ENCODE measurements at regions not wholly inside any gene's neighbourhood (a gene's known extent, or its start where the extent isn't known, plus 50 kb on each side); places are given as distances from the start of the nearest gene placed in this dataset.
"Not testable (repeated sequence)": the region's sequence is repeated elsewhere in the genome, so short reads cannot be mapped to it uniquely, and the experiment has no call there.

- no peak for DNase-seq
Observed at GRCh38 chr14:49366416-49366815, 219.8 kb downstream of the RPS29 start.

DNA sequence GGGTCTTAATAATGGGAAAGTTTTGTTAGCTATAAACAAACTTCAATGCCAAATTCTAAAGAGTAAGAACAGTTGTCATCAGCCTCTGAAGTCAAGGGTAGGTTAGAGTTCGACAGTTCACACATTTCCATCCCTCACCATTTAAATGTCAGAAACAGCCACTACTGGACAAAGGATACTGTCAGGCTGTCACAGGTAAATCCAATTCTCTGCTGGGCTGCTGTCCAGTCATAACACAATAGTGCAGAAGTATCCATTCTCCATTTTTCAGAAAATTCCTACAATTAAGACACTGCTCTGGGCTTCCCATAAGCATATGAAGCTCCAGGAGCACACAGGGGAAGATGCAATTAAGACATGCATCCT lies 221.4 kb downstream of the RPS29 start:
- DNase-seq, result no peak

- DNase-seq, result no peak
Observed at GRCh38 chr14:49363821-49364751, 222.1 kb downstream of the RPS29 start.

- no peak for DNase-seq
Observed at GRCh38 chr14:49362916-49363315, 223.3 kb downstream of the RPS29 start.

DNA sequence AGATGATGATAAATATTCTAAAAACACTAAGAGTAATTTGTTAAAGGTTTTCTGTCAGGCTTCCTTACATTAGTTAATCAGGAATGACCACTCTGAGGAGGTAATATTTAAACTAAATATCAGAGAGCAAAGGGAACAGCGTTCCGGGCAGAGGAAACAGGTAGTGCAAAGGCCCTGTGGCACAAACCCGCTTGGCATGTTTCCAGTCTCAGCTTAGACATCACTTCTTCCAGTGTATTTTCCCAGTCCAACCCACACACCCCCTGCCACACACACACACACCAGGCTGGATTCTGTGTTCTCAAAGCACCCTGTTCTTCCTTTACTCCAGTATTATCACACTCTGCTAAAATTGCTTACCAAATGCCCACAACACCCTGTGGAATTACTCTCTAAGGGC lies 247.1 kb downstream of the RPS29 start:
- DNase-seq, result no peak

- DNase-seq, result no peak
Observed at GRCh38 chr14:49319810-49320209, 266.4 kb downstream of the RPS29 start.

DNA sequence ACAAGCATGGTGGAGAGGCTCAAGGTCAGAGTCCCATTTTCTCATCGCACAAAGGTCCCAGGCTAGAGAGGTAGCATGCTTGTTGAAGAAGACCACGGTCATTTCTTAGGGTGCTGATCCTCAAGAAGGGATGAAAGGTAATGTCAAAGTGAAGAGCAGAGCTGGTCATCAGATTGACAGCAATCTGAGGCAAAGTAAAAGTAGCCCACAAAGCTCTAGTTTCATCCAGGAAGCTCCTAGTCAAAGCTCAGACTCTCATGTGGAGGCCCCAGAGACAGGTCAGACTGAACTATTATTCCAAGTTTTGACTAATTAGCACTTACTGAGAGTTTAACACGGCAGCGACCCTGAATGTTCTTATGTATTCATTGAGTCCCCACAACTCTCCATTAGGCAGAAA lies 270.6 kb downstream of the RPS29 start:
- no peak for DNase-seq

DNA sequence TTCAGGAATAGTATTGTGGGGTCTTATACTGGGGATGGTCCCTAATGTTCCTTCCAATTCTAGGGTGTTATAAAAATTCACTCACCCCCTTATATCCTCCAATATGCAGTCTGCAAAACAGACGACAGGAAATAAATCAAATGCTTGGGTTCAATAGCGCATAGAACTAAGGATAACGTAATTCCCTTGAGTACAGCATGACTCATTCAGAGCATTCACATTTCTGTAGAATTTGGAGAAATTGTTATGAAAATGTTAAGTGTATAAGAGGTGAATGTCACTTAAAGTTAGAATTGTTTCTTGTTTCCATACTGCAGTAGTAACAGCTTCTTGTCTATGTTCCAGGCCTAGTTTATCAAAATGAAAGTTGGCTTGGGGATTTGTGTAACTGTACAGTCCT lies 271.4 kb downstream of the RPS29 start:
- no peak for DNase-seq

GRCh38 chr14:49313108-49313507 lies 273.1 kb downstream of the RPS29 start:
- DNase-seq, result no peak

GRCh38 chr14:49310298-49310697 lies 275.9 kb downstream of the RPS29 start:
- no peak for DNase-seq

DNA sequence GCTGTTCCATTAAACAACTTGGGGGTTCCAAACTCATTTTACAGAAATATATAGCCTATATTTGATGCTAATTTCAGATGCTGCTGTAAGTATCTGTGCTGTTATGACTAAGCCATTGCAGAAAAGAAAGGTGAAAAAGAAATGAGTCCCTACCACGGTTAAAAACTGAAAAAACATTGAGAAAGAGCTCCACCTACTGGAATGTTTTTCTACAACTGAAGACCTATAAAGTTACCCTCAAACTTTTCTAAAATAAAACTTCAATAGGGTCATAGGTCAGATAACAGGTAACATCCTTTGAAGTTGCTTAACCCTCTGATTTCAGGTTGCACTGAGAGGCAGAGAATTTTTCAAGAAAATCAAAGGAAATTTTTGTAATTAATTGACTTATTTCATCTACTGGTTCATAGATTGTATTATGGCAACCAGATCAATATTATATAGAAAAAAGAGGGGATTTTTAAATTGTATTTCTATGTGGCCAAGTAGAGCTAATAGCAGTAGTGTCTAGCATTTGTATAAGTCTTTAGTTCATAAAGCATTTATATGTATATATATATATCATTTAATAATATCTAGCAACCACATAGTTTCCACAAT lies 279.9 kb downstream of the RPS29 start:
- peak in 1 of 5 experiments; percentile 25 for DNase-seq

DNA sequence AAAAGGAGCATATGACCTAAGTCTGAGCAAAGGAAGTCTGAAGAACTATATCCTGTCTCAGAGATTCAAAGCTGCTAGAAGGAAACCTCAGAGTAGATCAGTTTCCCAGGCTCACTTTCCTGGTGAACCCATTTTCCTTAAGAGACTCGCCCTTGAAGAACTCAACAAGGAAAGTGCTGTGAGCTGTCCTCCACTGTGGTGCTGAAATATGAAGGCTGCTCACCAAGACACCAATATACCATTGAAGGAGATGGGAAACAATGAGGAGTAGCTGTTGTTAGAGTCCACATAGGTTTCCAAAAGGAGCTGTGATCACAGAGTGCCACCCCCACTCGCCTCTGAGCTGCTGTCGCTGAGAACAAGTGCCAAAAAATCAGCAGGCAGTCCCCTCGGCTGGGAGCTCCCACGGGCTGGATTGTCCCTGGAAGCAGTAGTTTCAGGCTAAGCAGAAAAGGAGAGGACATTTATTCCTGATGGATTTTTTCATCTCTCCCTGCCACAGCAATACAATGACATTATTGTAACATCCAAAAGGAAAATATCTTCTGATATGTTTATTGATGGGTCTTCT lies 282.1 kb downstream of the RPS29 start:
- peak in 1 of 5 experiments; percentile 11 for DNase-seq

DNA sequence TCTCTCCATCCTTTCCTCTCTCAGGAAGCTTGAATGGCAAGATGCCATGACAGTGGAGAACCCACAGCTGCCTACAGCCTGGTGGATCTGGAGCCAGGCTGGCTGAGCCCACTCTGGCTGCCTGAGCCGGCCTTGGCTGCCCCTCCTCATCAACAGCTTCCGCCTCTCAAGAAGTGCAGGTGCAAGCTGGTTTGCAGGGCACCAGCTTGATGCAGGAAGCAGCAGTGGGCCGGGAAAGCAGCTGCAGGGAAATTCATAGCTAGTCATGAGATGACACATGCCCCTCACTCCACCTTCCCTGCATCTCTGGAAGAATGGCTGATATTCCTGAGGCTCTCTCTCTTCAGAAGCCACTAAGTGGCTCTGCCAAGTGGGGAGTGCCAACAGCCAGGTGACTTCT lies 289.1 kb downstream of the RPS29 start:
- no peak for DNase-seq

DNA sequence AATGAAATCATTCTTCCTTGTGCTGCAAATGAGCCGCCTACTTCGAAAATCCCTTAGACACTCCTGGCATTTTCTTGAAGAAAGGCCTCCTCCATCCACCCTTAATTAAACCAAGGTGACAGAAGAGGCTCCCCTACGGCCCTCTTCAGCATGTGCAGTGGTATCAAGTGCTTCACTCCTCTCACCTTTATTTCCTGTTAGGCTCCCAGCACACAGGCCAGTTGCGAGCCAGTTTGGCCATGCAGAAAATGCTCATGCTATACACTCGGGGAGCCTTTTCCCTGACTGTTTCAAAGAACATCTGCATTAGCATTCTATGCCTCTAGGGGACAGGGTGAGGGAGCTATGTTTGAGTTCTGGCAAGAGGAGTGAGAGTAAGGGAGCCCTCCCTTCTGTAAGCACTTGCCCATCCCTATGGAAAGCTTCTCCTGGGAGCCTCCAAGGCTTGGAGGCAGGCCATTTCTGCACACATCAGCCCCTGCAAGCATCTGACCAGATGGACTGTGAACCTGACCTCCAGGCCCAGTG lies 291.5 kb downstream of the RPS29 start:
- no peak for DNase-seq

GRCh38 chr14:49287004-49287403 lies 299.2 kb downstream of the RPS29 start:
- no peak for DNase-seq

DNA sequence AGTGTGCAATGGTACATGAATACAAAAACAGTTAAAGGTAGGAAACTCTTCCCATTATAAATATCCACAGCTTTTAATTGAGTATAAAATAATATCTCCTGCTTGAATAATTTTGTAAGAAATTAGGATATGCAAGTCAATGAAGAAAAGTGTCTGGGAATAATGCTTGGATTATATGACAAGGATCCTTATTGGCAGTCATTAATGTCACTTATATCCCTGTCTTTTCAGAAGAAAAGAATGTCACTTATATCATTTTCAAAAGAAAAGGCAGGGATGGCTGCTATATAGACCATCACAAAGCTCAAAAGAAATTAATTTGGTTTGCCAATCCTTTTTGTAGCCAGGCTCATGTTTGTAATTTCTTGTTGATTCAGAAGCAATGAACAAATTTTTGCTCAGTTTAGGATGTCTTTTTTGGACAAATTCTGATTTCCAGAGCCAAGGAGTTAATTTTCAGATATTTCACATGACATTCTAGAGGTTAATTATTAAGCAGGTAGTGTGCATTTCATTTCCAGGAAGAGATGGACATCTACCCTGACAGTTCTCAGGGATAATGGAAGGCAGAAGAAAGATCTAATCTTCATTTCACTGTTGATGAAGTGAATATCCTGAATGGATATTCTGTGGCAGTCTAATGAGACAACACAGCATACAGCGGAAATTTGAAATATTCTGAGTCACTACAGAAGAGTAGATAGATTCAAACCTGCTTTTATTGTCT lies 299.8 kb downstream of the RPS29 start:
- DNase-seq, result no peak

DNA sequence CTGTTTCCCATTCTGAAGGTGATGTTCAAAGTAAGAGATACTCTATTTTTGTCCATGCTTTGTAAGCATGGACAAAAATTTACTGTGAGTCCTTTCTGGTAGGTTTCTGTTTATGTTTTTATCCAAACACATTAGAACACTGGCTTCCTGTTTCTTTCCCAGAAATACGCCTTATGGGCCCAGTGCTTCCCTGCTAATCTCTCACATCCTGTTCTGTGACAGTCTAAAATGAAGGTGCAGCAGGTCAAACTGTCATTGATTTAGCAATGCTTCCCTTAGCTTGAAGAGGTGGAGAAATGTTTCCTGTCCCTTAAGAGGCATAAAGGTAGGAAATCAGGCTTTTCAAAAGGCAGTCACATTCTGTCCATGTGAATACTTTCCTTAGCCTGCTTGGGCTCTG lies 305.6 kb downstream of the RPS29 start:
- no peak for DNase-seq

GRCh38 chr14:49250517-49250916 lies 335.7 kb downstream of the RPS29 start:
- DNase-seq, result no peak

- DNase-seq, result no peak
Observed at GRCh38 chr14:49250109-49250508, 336.1 kb downstream of the RPS29 start.

DNA sequence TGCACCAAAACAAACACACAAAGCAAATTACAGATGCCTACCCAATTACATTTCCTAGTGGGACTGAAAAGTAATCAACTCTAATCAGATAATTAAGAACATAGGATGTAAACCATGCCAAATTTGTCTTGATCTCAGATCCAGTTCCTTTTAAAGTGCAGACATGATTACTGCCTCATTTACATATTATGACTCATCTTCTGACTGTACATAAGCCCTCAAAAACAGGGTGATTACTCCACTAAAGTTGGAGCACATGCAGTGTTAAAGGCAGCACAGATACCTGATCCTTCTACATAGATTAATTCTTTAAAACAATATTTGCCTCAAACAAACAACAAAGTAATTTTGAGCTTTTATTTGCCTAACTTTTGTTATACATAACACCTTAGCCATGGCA lies 337.2 kb downstream of the RPS29 start:
- no peak for DNase-seq

DNA sequence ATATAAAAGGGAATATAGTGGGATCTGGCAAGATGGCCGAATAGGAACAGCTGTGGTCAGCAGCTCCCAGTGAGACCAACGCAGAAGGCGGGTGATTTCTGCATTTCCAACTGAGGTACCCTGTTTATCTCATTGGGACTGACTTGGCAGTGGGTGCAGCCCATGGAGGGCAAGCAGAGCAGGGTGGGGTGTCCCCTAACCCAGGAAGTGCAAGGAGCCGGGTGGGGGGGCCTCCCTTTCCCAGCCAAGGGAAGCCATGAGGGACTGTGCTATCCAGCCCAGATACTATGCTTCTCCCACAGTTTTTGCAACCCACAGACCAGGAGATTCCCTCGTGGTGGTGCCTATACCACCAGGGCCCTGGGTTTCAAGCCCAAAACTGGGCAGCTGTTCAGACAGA lies 342.4 kb downstream of the RPS29 start:
- not testable (repeated sequence) for DNase-seq

- DNase-seq, result no peak
Observed at GRCh38 chr14:49240383-49240782, 345.8 kb downstream of the RPS29 start.

- DNase-seq, result no peak
Observed at GRCh38 chr14:49228552-49228951, 357.6 kb downstream of the RPS29 start.
